HCT116 (cell line): ENCODE measurements at regions not wholly inside any gene's neighbourhood (a gene's known extent, or its start where the extent isn't known, plus 50 kb on each side); places are given as distances from the start of the nearest gene placed in this dataset.

Source experiments
- EGR1 ChIP-seq: IDR thresholded peaks from 2 replicates; pipeline ENCODE4 v1.6.1; 2012; ENCODE audit warnings: low read depth
- EZH2 ChIP-seq: fragments of 200-600 bp; sonication (generic); IDR thresholded peaks from 2 replicates; pipeline ENCODE4 v1.6.1; 2017; ENCODE audit warnings: antibody characterized with exemption, mixed run types
- EZH2phosphoT487 ChIP-seq: fragments of 200-600 bp; IDR thresholded peaks from 2 replicates; pipeline ENCODE4 v1.6.1; 2018; ENCODE audit warnings: antibody characterized with exemption, borderline replicate concordance
- POLR2A ChIP-seq: IDR thresholded peaks from 2 replicates; pipeline ENCODE4 v1.7.0; 2011; ENCODE audit warnings: borderline replicate concordance; ENCODE audit not compliant: insufficient read depth, insufficient read length; ENCODE audit errors: extremely low read depth
- POLR2AphosphoS5 ChIP-seq: IDR thresholded peaks from 2 replicates; pipeline ENCODE4 v1.6.1; 2011; ENCODE audit warnings: mild to moderate bottlenecking, low read depth, low read length, moderate library complexity
- RAD21 ChIP-seq: IDR thresholded peaks from 2 replicates; pipeline ENCODE4 v1.6.1; 2012; ENCODE audit warnings: low read depth, mild to moderate bottlenecking
- TCF7L2 ChIP-seq: IDR thresholded peaks from 2 replicates; pipeline ENCODE4 v1.7.0; 2011; ENCODE audit warnings: borderline replicate concordance, inconsistent platforms; ENCODE audit not compliant: insufficient read depth, insufficient read length; ENCODE audit errors: extremely low read depth
- ZFX ChIP-seq: fragments of 450-650 bp; IDR thresholded peaks from 2 replicates; pipeline ENCODE4 v1.6.1; 2017
- TF ChIP-seq, protein P1 (sequence below), 3 experiments: fragments of 200-600 bp in 1 of 3; sonication (generic) in 1 of 3; IDR thresholded peaks in 2 of 3; conservative IDR thresholded peaks in 1 of 3; 2 replicates each; pipeline ENCODE4 v1.5.1; 2012 to 2017; ENCODE audit warnings: low read depth in 2 of 3, low read length in 2 of 3, antibody characterized with exemption in 1 of 3, borderline replicate concordance in 1 of 3, control low read depth in 1 of 3, mild to moderate bottlenecking in 1 of 3, mixed read lengths in 1 of 3, mixed run types in 1 of 3, moderate library complexity in 1 of 3; ENCODE audit not compliant: insufficient read depth in 1 of 3
- TF ChIP-seq, protein P2 (sequence below): IDR thresholded peaks from 2 replicates; pipeline ENCODE4 v1.6.1; 2012
- TF ChIP-seq, protein P3 (sequence below): IDR thresholded peaks from 2 replicates; pipeline ENCODE4 v1.6.1; 2012; ENCODE audit warnings: low read depth

DNA sequence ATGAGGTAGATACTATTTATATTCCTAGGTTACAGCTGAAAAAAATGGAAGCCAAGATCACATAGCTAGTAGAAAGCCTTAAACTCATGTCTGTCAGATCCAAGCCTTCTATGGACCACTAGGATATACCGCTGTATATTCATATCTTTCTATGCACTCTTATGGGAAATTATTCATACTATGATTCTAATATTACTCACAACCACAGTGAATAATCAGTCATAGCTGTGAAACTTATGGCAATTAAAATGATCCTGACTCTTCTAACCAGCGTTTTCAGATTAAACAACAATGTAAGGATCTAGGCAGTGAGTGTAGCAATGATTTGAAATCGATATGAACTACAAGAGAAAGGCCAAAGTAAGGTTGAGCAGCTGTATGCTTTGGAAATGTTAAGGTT lies 111.0 kb downstream of the RASGEF1B start:
- TF ChIP-seq, protein P1, sequence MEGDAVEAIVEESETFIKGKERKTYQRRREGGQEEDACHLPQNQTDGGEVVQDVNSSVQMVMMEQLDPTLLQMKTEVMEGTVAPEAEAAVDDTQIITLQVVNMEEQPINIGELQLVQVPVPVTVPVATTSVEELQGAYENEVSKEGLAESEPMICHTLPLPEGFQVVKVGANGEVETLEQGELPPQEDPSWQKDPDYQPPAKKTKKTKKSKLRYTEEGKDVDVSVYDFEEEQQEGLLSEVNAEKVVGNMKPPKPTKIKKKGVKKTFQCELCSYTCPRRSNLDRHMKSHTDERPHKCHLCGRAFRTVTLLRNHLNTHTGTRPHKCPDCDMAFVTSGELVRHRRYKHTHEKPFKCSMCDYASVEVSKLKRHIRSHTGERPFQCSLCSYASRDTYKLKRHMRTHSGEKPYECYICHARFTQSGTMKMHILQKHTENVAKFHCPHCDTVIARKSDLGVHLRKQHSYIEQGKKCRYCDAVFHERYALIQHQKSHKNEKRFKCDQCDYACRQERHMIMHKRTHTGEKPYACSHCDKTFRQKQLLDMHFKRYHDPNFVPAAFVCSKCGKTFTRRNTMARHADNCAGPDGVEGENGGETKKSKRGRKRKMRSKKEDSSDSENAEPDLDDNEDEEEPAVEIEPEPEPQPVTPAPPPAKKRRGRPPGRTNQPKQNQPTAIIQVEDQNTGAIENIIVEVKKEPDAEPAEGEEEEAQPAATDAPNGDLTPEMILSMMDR (IDR thresholded peaks at IDR 0.05 in 2 of 3, conservative IDR thresholded peaks at IDR 0.05 in 1 of 3; ENCODE audit: borderline replicate concordance in 1 of 3, insufficient read depth in 1 of 3, low read depth in 2 of 3, low read length in 2 of 3) = no peak
- TF ChIP-seq EZH2phosphoT487 (no peak), POLR2AphosphoS5 (no peak), RAD21 (no peak), EGR1 (no peak), EZH2 (no peak), POLR2A (no peak), TCF7L2 (no peak), ZFX (no peak)
- TF ChIP-seq, protein P2, sequence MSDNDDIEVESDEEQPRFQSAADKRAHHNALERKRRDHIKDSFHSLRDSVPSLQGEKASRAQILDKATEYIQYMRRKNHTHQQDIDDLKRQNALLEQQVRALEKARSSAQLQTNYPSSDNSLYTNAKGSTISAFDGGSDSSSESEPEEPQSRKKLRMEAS = no peak
- TF ChIP-seq, protein P3, sequence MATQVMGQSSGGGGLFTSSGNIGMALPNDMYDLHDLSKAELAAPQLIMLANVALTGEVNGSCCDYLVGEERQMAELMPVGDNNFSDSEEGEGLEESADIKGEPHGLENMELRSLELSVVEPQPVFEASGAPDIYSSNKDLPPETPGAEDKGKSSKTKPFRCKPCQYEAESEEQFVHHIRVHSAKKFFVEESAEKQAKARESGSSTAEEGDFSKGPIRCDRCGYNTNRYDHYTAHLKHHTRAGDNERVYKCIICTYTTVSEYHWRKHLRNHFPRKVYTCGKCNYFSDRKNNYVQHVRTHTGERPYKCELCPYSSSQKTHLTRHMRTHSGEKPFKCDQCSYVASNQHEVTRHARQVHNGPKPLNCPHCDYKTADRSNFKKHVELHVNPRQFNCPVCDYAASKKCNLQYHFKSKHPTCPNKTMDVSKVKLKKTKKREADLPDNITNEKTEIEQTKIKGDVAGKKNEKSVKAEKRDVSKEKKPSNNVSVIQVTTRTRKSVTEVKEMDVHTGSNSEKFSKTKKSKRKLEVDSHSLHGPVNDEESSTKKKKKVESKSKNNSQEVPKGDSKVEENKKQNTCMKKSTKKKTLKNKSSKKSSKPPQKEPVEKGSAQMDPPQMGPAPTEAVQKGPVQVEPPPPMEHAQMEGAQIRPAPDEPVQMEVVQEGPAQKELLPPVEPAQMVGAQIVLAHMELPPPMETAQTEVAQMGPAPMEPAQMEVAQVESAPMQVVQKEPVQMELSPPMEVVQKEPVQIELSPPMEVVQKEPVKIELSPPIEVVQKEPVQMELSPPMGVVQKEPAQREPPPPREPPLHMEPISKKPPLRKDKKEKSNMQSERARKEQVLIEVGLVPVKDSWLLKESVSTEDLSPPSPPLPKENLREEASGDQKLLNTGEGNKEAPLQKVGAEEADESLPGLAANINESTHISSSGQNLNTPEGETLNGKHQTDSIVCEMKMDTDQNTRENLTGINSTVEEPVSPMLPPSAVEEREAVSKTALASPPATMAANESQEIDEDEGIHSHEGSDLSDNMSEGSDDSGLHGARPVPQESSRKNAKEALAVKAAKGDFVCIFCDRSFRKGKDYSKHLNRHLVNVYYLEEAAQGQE = no peak
